Hippocampal formation (tissue), 2 donors: ENCODE measurements at regions not wholly inside any gene's neighbourhood (a gene's known extent, or its start where the extent isn't known, plus 50 kb on each side); places are given as distances from the start of the nearest gene placed in this dataset.
A peak's percentile ranks its signal among the peaks of the same experiment; 100 is the strongest.

Source experiments
- DNase-seq, 2 donors: peaks; one replicate each; lab custom pipeline; 2025; lab: John Stamatoyannopoulos, UW

DNA sequence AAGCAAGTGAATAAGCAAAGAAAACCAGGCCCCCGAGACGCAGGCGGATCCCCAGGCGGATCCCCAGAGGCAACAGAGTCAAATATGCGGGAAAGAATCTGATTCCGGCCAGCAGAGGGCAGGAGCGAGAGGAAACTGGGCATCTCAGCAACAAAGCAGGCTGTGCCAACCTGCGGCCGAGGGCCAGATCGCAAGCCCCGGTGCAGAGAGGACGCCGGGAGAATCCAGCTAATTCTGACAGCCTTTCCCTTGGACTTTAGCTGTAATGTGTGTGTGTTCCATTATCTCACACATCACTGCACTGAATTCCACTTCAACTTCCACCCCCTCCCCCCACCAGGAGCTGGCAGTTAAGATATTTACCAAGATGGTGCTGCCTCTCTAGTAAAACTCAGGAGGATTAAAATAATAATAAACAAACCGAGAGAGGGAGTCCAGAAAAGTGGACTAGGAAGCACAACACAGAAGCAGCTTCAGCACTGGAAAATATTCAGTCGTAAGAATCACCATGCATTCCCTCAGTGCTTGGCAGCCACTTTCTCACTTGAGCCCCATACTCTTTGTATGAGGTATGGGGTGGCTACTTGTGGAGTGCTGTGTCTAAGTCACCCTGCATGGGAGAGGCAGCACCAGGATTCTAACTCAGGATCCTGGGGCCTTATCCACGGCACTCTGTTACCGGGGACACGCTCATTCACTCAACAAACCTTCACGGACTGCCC is 66.2 kb upstream of the SNX9 start:
- DNase-seq = peak; percentile 80 to 82

DNA sequence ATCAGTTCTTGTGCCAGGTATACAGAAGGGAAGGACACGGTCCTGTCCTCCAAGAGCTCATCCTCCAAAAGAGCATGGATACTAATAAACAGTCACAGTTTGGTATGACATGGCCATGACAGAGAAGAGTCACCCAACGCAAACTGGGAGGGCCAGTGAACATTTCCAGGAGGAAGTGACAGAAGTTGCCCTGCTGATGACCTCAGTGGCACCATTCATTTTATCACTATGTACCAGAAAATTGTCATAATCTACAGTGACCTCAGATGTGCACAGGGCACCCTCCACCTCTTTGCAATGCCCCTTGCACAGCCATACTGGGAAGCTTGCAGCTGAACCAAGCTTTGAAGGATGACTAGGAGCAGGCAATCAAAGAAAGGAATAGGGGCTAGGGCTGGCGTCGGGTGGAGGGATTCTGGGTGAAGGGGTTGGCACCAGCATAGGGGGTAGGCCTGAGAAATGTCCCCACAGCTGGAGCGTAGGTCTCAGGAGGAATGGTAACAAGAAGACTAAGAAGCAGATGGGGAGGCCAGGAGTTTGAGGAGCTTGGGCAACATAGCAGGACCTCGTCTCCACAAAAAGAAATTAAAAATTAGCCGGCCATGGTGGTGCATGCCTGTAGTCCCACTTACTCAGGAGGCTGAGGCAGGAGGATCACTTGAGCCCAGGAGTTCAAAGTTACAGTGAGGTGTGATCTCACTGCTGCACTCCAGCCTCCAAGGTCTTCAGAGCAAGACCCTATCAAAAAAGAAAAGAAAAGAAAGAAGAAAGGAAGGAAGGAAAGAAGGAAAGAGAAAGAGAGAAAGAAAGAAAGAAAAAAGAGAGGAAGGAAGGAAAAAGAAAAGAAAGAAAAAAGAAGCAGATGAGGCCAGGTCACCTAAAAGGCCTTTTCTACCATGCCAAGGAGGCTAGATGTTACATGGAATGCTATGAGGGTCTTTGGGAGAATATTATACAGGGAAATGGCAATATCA is 65.3 kb upstream of the SNX9 start:
- DNase-seq = no peak

DNA sequence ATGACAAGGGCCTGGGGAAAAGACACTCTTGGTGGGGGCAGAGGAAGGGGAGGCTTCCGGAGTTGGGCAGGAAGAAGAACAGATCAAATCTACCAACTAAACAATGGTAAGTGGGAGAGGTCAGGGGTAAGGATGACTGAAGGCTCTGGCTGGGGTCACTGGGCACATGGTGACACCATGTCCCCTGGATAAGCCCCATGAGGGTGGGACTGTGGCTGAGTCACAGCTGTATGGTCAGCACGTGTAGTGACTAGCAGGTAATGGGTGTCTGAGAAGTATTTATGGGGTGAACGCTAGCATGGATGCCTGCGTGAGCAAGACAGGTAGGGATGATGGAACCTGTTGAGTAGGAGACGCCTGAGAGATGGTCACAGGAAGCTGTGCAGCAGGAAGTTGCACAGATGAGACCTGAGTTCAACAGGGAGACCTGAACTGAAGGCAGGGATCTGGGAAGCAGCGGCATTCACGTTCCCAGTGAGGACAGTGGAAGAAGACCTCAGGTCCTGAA is 64.5 kb upstream of the SNX9 start:
- no peak for DNase-seq

DNA sequence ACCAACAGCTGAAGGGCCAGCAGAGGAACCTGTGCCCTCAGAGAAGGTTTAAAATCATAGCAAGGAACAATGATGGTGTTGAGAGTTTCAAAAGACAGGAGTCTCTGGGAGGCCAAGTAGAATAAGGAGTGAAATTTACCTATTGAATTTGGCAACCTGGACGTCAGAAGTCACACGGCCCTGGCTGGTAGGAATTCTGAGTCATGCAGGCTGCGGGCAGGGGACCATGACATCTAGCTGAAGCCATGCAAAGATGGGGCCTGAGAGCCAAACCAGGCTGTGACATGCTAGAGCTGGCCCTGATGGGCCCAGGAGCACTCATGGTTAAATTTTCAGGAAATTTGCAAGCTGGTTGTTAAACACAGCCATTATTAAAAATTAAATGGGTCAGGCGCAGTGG is 64.0 kb upstream of the SNX9 start:
- no peak for DNase-seq

DNA sequence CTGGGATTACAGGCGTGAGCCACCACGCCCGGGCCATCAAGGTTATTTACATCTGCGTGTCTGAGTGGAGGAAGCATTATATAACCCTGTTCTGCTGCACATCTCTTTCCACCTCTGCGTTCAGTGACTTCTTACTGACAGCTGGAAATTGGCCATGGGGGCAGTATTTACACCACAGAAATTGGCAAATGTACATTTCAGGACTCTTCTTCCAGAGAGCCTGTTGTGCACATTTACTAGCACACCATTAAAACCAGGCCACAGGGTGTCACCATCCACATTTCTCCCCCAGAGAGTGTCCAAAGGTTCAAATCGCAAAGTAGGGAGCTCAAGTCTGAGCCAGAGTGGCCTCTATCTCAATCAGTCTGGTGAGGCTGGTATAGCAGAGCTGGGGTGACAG is 62.9 kb upstream of the SNX9 start:
- DNase-seq = no peak

DNA sequence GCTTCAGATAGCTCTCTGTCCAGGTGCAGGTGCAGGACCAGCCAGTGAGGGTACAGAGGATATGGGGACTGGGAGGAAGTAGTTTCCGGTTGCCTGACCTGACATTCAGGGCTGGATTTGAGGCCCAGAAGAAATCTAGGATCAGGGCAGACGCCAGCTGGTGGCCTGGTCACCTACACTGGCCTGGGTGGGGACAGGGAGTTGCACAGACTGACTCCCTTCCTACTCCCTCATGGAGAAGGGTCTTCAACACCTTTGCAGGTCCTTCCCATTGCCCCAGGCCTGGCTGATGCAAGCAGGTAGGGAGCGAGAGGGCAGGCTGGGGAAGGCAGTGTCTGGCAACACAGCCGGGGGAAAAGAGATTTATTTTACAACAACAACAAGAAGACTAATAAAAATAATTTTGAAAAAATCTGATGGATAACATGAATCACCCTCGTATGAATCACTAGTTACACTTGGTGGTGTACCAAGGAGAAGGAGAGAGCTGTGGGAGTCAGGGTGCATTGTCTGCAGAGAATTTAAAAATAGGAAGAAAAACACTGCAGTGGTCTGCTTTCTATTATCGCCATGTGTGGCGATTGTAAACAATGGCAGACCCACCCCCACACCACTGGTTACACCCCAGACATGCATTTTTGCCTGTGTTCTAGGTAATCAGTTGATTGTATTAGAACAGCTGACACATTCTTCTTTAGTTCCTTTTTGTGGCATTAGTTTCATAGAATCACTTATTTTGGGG is 62.3 kb upstream of the SNX9 start:
- DNase-seq = no peak

DNA sequence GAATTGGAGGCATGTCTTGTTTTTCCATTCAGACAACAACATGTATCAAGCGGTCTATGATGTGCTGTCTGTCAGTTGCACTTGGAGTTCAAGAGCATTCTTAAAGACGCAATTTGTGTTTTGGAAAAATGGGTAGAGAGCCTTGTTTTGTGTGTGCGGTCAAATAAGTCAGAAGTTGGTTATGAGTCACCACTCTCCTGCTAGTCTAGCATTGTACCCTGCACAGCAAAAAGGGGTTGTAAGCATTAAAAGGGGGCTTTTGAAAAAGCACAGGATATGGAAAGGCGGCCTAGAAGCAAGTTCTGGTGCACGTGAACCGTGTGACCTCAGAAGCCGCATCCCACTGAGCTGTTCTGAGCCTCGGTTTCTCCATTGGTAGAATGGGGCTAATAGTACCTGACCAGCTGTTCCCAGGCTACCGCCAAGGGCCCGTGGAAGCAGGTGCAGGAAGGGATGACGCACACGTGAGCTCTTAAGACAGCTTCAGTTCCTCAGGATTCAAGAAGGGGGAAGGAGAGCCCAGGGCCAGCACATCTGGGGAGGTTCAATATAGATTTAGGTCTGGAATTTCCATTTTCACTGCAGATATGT is 61.6 kb upstream of the SNX9 start:
- no peak for DNase-seq

DNA sequence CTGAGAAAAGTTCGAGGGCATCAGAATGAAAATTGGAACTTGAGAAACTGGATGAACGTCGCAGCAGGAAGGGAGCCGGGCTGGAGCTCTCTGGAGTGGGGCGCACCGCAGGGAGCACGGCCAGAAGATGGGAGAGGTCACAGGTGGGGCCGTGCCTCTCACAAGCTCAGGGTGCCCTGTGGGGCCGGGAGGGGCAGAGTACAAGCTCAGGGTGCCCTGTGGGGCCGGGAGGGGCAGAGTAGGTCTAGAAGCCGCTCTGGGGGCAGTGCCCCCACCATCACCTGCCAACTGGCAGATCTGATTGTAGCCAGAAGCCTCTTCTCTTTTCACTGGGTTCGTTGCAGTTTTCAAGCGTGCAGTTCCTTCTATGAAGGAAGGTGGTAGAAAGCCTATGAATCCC is 61.1 kb upstream of the SNX9 start:
- DNase-seq = no peak

DNA sequence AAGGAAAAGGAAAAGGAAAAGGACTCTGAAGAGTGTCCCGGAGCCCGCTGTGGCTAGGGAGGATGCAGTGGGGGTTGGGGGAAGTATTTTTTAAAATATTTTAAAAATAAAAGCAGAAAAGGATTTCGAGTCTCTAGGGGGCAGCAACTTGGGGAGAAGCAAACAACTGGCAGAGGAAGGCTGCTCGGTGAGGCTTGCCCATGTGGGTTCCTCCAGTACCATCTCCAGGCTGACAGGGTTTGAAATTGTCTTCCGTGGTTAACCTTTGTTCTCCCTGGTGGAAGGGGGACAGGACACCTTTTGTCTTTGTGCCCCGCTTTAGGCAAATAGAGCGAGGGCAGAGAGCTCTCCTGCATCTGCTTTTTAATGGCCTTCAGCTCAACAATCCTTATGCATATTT is 60.4 kb upstream of the SNX9 start:
- no peak for DNase-seq

DNA sequence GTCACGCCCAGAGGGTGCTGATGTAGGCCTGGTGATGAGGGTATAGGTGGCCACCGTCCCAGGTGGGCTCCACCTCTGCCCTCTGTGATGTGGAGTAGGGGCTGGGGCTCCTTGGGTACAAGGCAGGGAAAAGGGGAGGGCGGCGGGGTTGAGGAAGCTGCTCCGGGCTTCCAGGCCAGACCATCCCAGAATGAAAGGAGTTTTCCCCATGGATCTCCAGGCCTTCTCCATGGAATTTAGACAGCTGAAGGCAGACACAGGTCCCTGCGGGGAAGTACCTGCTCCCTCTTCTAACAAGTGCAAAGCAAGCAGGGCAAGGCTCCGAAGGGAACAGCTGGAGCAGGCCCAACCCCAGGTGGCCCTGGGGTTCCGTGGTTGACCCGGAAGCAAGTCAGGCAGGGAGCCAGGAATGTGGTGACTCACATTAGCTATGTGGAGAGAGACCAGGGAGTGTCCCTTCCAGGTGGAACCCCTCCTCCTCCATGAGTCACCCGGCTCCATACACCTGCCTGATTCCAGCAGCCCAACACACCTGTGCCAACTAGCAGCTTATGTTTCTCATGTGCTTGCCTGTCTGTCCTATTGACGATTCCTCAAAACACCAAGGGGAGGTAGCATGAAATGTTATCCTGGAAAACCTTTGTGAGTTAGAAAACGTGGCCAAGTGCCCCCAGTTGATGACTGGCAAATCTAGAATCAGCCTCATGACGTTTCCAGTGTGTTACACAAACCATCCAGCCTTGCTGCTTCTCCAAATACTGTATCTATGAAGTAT is 59.7 kb upstream of the SNX9 start:
- DNase-seq = no peak

DNA sequence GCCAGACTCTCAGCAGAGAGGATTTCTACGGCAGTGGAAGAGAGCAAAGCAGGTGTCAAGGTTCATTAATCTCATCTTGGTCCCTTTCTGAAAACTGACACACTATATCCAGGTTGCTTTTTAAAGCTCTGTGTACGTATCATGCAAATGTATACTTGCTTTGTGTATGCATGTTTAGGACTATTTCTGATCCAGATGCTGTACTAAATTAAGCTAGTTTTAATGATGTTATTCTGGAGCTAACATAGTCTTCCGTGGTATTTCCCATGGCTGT is 59.2 kb upstream of the SNX9 start:
- no peak for DNase-seq

DNA sequence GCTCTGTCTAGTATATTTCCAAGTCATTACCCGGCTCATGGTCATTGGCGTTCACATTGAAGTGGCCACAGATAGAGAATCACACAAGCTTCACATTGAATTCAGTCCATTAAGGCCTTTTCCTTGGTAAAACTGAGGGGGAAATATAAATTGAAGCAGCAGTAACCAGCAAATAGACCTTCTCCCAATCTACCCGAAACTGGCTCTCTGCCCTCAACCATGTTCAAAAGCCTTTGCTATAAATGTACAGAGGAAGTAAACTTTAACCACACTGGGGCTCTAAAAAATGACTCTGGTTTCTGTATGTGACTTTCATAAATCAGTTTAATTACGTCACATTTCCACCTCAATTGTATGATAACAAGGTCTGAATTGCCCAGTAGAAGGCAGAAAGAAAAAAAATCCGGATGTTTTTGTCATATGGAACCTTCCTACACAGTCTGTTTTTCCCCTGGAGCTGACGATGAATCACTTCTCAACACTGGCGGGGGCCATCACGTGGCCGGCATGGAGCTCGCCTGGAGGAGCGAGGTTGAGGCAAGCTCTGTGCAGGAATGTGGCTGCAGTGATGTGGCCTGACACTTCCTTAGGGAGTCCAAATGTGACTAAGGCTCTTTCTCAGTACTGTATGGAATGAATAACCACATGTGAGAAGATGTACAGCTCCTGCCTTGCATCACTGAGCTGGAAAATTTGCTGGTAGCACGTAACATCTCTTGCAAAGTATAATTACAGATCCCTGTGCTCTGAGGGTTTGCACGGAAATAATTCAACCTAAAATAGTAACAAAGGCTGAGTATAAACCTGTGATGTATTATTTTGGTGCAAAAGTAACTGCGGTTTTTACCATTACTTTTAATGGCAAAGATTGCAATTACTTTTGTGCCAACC is 58.6 kb upstream of the SNX9 start:
- peak; percentile 43 to 77 for DNase-seq

DNA sequence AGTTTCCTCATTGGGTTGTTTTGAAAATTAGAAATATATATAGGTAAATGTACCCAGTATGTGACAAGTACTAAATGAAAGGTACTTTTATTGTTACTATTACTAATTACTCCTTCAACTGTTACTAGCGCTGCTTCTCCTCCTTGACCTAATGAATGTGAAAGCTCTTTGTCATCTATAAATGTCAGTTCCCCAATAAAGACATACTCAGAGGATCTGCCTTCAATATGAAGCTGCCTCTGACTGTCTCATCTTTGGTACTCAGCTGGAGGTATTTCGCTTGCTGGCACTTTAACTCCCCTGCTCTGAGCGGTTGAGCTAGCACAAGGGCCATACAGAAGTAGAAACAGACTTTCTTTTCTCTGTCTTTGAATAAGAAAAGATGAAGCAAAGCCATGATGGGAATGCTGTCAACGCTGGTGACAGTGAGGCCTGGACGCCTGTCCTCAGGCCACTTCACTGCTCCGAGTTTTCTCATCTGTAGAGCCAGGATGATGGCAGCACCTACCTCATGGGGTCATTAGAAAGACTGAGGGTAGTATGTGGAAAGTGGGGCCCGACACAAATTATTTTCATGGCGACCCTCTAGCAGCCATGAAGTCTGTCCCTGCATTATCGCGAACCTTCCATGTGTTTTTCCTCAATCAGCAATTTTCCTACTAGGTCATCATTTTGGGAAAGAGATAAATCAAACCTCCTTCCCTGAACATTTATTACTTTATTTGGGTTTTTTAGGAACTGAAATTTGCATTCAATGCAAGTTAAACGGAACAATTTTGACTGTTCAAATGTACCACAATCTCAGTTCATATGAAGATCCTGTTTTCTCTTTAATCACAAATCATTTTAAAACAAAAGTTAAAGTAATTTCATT is 55.9 kb upstream of the SNX9 start:
- no peak for DNase-seq

DNA sequence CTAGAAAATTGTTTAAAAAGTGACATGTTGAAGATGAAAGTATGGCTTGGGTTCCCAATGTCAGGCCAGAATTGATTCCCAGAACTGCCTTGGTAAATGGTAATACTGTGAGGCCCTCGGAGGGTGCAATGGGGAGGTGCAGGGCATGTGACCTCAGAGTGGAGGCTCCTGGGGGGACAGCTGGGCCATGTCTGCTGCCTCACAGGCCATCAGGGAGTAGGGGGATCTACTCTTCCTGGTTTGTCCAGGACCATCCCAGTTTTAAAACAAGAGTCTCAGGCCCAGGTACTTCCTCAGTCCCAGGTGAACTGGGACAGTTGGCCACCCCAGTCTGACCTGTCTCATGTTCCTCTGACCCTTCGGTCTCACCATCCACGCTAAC is 55.3 kb upstream of the SNX9 start:
- DNase-seq = no peak

DNA sequence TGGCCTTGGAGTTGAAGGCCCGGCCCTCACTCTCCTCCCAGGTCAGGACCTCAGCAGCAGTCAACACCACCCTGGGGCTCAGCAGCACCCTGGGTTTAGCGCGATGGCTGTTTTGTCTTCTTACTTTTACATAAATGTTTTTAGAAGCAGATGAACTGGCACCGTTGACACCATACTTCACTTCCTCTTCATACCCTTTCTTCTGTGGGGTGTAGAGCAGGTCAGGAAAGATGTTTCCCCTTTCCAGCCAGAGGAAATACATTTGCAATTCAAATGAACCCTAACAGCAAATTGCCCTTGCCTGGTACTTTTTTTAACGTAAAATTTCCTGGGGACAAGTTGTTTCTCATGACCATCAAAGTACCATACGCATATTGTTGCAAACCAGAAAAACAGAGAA is 54.7 kb upstream of the SNX9 start:
- no peak for DNase-seq

DNA sequence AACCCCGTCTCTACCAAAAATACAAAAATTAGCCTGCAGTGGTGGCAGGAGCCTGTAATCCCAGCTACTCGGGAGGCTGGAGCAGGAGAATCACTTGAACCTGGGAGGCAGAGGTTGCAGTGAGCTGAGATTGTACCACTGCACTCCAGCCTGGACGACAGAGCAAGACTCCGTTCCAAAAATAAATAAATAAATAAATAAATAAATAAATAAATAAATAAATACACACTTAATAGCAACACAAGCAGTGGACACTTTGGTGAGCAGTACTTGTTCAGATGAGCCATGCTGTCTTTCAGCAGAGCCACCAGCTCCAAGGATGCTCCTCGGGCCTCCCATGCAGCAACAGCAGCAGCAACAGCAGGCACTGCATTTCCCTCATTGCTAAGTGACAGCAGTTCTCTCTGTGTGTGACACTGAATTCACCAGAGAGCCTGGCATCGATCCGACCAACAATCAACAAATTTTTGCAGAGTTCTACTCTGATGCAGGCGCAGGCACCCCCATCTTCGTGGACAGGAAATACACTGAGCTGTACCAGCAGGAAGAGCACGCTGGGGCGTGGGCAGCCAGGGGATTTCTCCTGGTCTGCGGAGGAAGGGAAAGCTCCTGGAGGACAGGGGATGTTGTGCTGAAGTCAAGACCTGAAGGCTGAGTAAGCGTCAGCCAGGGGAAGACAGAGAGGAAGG is 54.0 kb upstream of the SNX9 start:
- no peak for DNase-seq

DNA sequence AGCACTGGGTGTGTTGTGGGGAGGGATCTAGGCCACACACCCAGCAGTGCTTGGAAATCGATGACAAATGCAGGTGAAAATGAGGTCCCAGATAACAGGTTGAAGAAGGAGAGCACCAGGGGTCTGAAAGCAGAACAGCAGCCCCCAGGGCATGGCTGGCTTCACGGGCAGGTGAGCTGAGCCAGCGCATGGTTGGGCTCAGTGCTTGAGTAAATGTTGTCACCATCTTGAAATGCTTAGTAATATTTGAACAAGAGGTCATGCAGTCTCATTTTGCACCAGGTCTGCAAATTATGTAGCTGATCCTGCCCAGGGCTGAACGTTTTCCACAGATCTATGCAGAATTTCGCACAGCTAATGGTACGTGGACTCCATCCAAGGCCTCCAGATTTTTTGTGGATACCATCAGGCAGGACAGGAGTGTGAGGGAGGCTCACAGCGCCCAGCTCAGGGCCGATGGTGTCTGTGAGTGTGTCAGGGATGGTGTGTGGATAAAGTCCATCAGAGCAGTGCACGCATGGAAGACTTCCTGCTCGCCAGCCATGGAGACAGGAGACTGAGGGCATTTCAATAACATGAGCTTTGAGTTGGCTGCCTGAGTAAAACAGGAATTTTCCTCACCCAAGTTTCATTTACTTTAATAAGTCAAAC is 53.1 kb upstream of the SNX9 start:
- no peak for DNase-seq

DNA sequence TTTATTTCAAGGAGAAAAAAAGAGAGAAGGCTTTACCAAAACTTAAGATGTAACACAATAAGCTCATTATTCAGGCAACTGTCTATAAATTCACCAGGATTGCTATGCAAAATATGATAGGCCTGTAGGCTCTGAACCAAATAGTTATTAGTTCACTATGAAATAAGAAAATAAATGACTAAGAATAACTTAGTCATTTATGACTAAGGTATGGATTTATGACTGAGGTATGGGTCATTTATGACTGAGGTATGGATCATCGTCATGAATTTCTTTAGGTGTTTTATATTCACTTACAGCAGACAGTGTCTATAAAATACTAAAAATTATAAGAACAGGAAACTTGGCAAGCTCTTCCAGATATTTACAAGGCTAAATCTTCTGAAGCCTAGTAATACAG is 52.1 kb upstream of the SNX9 start:
- DNase-seq = no peak
